ENCODE measurements at regions not wholly inside any gene's neighbourhood (a gene's known extent, or its start where the extent isn't known, plus 50 kb on each side); places are given as distances from the start of the nearest gene placed in this dataset.

DNA sequence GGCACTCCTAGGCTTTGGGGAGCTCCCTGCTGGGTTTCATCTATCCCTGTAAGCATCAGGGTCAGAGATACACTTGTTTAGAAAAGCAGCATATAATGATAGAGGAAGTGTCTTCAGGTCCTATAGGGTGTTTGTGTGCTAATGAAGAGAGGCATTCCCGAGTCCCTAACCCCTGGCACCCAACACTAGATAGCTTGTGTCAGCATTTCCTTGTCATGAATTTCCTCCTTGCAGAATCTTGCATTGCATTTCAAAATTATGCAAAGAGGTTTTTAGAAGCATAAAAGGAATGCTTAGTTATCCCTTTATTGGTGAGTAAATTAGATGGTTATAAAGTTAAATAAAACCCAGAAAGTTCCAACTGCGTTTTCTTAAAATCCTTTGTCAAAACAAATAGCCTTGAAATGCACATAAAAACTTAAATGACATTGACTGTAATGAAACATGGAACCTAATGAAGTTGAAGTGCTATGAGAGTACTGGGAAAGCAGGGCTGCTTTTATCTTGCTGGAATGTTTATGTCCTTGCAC, 63.7 kb upstream of the LHCGR start:
- Histone ChIP-seq H3K4me3 (ENCODE audit: insufficient read depth, low read depth, low read length) (no peak overlapping the region), H3K4me2 (ENCODE audit: low read length) (no peak overlapping the region), H3K9ac (ENCODE audit: low read length) (no peak overlapping the region), H4K20me1 (ENCODE audit: insufficient read depth, low read length) (no peaks in the 10 kb centered on the region), H3K27ac (ENCODE audit: low read depth, low read length) (no peak overlapping the region), H3K27me3 (ENCODE audit: insufficient read depth, low read length) (no peaks in the 10 kb centered on the region), H3K9me3 (ENCODE audit: insufficient read depth, low read depth, low read length) (no peaks in the 10 kb centered on the region), H3K4me1 (ENCODE audit: insufficient read depth, low read length) (no peaks in the 10 kb centered on the region), H2AFZ (ENCODE audit: low read depth, low read length) (no peak overlapping the region), H3K79me2 (ENCODE audit: insufficient read depth, low read length) (no peaks in the 10 kb centered on the region), H3K36me3 (ENCODE audit: insufficient read depth, low read length) (no peaks in the 10 kb centered on the region)
- H3K4me3 Mint-ChIP-seq (ENCODE audit: unreplicated experiment) = no peak overlapping the region
- peaks cover 8% of the 10 kb centered on the region for H3K4me1 Mint-ChIP-seq (ENCODE audit: low read depth, unreplicated experiment)
- DNase-seq (ENCODE audit: low read depth) = no peak
- no peak for FAIRE-seq
- no peak overlapping the region for H3K27ac Mint-ChIP-seq (ENCODE audit: unreplicated experiment)
- TF ChIP-seq, protein P1, sequence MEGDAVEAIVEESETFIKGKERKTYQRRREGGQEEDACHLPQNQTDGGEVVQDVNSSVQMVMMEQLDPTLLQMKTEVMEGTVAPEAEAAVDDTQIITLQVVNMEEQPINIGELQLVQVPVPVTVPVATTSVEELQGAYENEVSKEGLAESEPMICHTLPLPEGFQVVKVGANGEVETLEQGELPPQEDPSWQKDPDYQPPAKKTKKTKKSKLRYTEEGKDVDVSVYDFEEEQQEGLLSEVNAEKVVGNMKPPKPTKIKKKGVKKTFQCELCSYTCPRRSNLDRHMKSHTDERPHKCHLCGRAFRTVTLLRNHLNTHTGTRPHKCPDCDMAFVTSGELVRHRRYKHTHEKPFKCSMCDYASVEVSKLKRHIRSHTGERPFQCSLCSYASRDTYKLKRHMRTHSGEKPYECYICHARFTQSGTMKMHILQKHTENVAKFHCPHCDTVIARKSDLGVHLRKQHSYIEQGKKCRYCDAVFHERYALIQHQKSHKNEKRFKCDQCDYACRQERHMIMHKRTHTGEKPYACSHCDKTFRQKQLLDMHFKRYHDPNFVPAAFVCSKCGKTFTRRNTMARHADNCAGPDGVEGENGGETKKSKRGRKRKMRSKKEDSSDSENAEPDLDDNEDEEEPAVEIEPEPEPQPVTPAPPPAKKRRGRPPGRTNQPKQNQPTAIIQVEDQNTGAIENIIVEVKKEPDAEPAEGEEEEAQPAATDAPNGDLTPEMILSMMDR (IDR thresholded peaks at IDR 0.05; ENCODE audit: insufficient read depth, low read depth, low read length) = no peak
- TF ChIP-seq EZH2 (IDR thresholded peaks at IDR 0.05; ENCODE audit: insufficient read depth, low read length) = no peak
- H3K27me3 Mint-ChIP-seq (ENCODE audit: low read depth, unreplicated experiment) = peaks cover 3% of the 10 kb centered on the region
- H3K36me3 Mint-ChIP-seq (ENCODE audit: low read depth, unreplicated experiment) = no peaks in the 10 kb centered on the region
- no peaks in the 10 kb centered on the region for H3K9me3 Mint-ChIP-seq (ENCODE audit: unreplicated experiment)

DNA sequence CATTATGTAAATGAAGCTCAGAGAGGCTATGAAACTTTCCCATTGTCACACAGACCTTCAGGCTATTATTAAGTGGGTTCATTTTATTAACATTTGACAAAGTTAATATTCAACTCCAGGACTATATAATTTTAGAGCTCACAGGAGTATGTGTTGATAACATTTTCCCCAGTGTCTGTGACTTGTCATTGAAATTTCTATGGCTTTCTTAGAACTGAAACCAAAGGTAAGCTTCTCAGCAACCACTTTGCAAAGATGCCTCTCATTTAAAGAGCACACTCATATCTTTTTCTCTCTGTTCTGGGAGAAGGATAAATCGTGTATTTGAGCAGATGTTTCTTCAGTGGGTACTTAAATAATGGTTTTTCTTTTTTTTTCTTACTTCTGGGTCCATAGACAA, 61.8 kb upstream of the LHCGR start:
- H3K27me3 Mint-ChIP-seq (ENCODE audit: low read depth, unreplicated experiment) = peaks cover 3% of the 10 kb centered on the region

DNA sequence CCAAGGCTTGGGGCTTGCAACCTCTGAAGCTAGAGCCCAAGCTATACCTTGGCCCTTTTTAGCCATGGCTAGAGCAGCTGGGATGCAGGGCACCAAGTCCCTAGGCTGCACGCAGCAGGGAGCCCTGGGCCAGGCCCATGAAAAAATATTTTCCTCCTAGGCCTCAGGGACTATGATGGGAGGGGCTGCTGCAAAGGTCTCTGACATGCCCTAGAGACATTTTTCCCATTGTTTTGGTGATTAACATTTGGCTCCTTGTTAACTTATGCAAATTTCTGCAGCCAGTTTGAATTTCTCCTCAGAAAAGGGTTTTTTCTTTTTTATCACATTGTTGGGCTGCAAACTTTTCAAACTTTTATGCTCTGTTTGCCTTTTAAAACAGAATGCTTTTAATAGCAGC, 56.9 kb upstream of the LHCGR start:
- TF ChIP-seq, protein P1 (IDR thresholded peaks at IDR 0.05; ENCODE audit: insufficient read depth, low read depth, low read length) = no peak
- TF ChIP-seq EZH2 (IDR thresholded peaks at IDR 0.05; ENCODE audit: insufficient read depth, low read length) = no peak
- H3K4me2 ChIP-seq (ENCODE audit: low read length) = no peak overlapping the region

More for the DNA sequence above, 61.8 kb upstream of the LHCGR start:
- Histone ChIP-seq H3K4me3 (ENCODE audit: insufficient read depth, low read depth, low read length) (no peak overlapping the region), H3K9me3 (ENCODE audit: insufficient read depth, low read depth, low read length) (no peaks in the 10 kb centered on the region), H3K4me1 (ENCODE audit: insufficient read depth, low read length) (no peaks in the 10 kb centered on the region), H3K27me3 (ENCODE audit: insufficient read depth, low read length) (no peaks in the 10 kb centered on the region), H2AFZ (ENCODE audit: low read depth, low read length) (no peak overlapping the region), H3K27ac (ENCODE audit: low read depth, low read length) (no peak overlapping the region), H4K20me1 (ENCODE audit: insufficient read depth, low read length) (no peaks in the 10 kb centered on the region), H3K4me2 (ENCODE audit: low read length) (no peak overlapping the region), H3K79me2 (ENCODE audit: insufficient read depth, low read length) (no peaks in the 10 kb centered on the region), H3K9ac (ENCODE audit: low read length) (no peak overlapping the region), H3K36me3 (ENCODE audit: insufficient read depth, low read length) (no peaks in the 10 kb centered on the region)
- no peak overlapping the region for H3K27ac Mint-ChIP-seq (ENCODE audit: unreplicated experiment)
- H3K9me3 Mint-ChIP-seq (ENCODE audit: unreplicated experiment) = no peaks in the 10 kb centered on the region
- H3K36me3 Mint-ChIP-seq (ENCODE audit: low read depth, unreplicated experiment) = no peaks in the 10 kb centered on the region
- peaks cover 8% of the 10 kb centered on the region for H3K4me1 Mint-ChIP-seq (ENCODE audit: low read depth, unreplicated experiment)
- no peak for DNase-seq (ENCODE audit: low read depth)
- no peak overlapping the region for H3K4me3 Mint-ChIP-seq (ENCODE audit: unreplicated experiment)
- FAIRE-seq = no peak
- no peak for TF ChIP-seq EZH2 (IDR thresholded peaks at IDR 0.05; ENCODE audit: insufficient read depth, low read length)
- TF ChIP-seq, protein P1 (IDR thresholded peaks at IDR 0.05; ENCODE audit: insufficient read depth, low read depth, low read length) = no peak

More for the DNA sequence above, 56.9 kb upstream of the LHCGR start:
- H3K9ac ChIP-seq (ENCODE audit: low read length) = no peak overlapping the region
- H3K79me2 ChIP-seq (ENCODE audit: insufficient read depth, low read length) = no peaks in the 10 kb centered on the region
- H2AFZ ChIP-seq (ENCODE audit: low read depth, low read length) = no peak overlapping the region
- FAIRE-seq = no peak
- Mint-ChIP-seq H3K4me3 (ENCODE audit: unreplicated experiment) (no peak overlapping the region), H3K27ac (ENCODE audit: unreplicated experiment) (no peak overlapping the region), H3K9me3 (ENCODE audit: unreplicated experiment) (no peaks in the 10 kb centered on the region), H3K4me1 (ENCODE audit: low read depth, unreplicated experiment) (no peaks in the 10 kb centered on the region), H3K36me3 (ENCODE audit: low read depth, unreplicated experiment) (no peaks in the 10 kb centered on the region), H3K27me3 (ENCODE audit: low read depth, unreplicated experiment) (peaks cover 3% of the 10 kb centered on the region)
- H3K9me3 ChIP-seq (ENCODE audit: insufficient read depth, low read depth, low read length) = no peaks in the 10 kb centered on the region
- H3K4me1 ChIP-seq (ENCODE audit: insufficient read depth, low read length) = no peaks in the 10 kb centered on the region
- no peak for DNase-seq (ENCODE audit: low read depth)
- no peaks in the 10 kb centered on the region for H3K27me3 ChIP-seq (ENCODE audit: insufficient read depth, low read length)
- H3K4me3 ChIP-seq (ENCODE audit: insufficient read depth, low read depth, low read length) = no peak overlapping the region
- no peaks in the 10 kb centered on the region for H4K20me1 ChIP-seq (ENCODE audit: insufficient read depth, low read length)
- H3K36me3 ChIP-seq (ENCODE audit: insufficient read depth, low read length) = no peaks in the 10 kb centered on the region
- H3K27ac ChIP-seq (ENCODE audit: low read depth, low read length) = no peak overlapping the region
